GM21526 (cell line): ENCODE measurements at regions not wholly inside any gene's neighbourhood (a gene's known extent, or its start where the extent isn't known, plus 50 kb on each side); places are given as distances from the start of the nearest gene placed in this dataset.
"Not testable (repeated sequence)": the region's sequence is repeated elsewhere in the genome, so short reads cannot be mapped to it uniquely, and the experiment has no call there.

ENCODE experiments used
- ATAC-seq: cut with Tn5 transposase; IDR thresholded peaks from one replicate; pipeline ENCODE4 v1.9.1; 2021; ENCODE audit warnings: moderate library complexity; ENCODE audit not compliant: unreplicated experiment, low FRiP score

DNA sequence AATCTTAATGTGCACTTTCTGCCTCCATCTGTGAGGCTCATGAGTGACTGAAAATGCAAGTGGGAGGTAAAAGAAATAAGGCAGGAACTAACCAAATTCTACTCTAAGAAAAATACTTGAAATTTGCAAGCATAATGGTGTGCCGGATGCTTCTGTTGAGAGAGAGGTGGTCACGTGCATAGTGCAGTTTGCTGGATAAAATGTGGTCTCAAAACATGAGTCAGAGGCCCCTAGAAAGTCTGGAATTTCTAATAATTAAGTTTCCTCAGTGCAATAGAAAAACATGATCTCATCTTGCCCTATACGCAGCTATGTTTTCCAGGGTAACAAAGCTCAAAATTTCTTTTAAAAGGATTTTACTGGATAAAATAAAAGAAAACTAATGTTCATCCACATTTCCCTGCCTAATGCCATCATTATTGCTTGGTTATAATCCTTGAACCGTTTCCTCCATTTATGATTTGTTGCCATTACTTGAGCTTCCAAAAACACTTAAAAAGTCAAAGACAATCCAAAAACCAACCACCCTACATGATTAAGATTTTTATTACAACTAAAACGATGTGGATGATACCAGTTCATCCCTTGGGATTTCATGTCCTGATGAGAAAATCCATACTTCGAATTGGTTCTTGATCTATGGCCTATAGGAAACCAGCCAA, 351.7 kb upstream of the ARID1B start:
- no peak for ATAC-seq

DNA sequence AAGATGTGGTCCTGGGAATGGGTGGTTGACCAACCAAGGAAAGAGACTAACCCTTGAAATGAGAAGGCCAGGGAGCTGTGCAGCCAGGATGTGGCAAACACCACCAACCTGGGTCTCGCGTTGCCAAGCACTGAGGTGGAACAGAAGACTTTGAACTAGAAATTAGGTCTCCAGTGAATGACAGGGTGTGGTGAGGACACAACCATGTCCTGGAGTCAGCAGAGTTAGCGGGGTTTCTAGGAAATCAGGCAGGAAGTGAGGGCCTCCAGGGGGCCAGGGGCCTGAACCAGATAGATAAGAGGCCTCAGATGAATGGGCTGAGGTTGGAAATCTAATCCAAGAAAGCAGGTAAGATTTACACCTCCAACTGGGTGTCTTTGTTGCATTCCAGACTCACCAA, 353.3 kb upstream of the ARID1B start:
- no peak for ATAC-seq

DNA sequence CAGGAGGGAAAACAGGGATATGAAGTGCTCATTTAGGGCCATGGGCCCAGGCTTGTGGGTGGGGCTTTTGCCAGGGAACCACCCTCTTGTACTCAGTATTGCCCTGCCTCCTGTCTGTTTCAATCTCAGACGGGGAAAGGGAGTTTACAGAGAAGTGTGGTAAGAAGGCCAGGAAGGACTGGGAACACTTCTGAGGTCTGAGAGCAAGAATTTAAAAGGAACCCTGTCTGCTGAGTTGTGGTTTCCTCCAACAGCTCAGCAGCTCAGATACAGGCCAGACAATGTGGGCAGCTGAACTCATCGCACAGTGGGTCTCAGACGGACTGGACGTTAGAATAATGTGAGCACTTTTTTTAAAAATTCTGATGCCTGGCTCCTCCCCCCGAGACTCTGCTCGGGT, 354.1 kb upstream of the ARID1B start:
- ATAC-seq: no peak

DNA sequence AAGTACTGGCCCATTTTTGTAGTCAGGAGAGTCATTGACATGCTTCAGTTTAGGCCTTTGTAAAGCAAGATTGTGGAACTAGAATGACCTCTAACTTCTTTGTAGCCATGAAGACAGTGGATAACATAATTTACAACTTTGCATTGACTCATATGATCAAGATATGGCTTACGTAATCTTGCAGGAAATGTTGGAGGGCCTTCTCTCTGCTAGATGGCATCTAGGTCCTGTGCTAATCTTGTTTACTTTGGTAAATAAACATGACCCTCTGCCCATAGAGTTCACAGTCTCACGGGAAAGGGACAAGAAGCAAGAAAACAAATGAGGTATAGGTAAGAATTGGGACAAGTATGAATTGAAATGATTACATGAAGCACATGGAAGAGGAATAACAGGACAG, 355.2 kb upstream of the ARID1B start:
- no peak for ATAC-seq

DNA sequence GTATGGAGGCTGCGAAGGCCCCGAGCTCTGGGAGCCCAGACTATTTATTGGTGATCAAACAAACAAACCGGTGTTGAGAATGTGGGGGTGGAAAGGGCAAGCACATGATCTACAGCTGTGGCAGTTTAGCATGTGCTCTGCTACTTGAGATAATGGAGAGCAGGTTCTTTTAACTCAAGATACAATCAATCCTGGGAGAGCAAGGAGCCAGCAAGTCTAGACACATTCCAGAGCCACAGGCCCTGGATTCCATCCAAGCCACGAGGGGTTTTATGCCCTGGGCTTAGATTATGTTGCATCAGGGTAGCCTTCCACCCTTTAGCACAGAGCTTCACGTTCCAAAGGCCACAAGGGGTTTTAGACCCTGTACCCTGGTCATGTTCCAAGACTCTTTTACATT, 355.9 kb upstream of the ARID1B start:
- ATAC-seq: not testable (repeated sequence)

DNA sequence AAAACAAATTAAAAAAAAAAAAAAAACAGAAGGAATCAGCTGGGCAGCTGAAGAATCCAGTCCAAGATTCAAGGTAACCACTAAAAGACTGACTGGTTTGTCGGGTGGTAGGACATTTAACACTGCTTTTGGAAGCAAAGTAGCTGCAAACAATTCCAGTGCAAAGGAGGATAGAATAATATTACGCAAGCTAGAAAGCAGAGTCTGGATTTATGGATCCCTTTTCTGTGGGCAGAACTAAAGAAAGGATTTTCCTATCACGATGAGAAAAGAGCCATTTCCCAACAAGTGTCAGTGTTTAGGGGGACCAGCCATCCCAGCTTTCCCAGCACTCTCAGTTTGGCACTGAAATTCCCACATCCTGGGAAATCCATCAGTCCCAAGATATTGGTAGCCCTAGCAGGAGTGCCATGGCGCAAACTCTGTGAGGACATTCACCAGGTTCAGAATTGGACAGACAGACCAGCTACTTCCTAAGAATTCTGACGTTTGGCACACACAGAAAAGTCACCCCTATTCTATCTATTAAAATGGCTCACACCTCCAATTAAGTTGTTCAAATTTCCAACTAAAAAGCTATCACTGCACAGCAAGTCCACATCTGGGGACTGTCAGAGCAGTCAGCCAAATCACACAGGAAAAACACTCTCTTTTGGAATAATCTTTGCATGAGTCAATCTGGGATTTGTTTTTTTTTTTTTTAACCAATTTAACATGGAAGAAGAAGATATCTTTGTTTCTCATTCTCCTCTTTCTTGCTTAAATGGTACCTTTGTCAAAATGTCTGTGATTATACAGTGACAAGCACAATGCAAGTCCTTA, 356.8 kb upstream of the ARID1B start:
- ATAC-seq: no peak

DNA sequence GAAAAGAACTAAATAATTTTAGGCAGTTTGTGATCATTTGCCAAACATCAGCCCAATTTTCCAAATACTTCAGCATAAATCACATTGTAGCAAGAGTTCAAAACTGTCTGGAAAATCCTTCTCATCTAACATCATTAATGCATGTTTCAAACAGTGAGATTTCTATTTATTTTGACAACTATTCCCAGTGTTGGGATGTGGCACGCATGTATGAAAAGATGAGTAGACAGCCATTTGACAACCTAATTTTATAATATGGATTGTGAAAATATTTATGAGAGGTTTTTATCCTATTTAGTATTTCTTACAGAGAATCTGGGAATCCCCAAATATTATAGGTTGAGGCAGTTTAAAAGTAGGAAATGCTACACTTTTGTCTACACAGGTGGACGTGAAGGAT, 357.6 kb upstream of the ARID1B start:
- ATAC-seq: no peak

DNA sequence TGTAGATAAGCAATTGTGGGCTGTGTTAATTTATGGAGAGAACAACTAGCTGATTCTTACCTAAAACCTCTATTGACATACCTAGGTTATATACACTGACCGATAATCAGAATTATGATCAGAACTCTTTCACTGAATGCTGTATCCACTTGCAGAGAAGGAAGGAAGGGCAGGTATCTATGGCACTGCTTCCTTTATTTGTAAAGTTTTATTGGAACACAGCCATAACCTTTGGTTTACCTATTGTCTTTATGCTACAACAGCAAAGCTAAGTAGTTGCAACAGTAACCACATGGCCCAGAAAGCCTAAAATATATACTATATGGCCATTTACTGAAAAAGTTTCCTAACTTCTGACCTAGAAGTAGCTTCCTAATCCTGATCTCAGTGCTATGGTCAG, 358.9 kb upstream of the ARID1B start:
- no peak for ATAC-seq

DNA sequence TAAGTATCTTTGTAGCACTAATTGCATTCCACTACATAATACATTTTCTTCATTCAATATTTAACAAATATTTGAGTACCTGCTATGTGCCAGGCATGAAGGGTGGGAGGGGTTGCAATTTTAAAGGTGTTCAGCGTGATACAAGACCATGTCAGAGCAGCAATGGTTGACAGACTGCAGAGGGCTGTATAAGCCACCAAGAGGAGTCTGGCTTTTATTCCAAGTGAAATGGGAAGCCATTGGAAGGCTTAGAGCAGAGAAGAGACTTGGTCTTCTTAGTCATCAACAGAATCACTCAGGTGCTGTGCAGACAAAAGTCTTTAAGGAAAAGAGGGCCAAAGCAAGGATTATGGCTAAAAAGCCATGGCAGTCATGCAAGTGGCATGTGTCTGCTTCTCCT, 360.8 kb upstream of the ARID1B start:
- ATAC-seq: no peak

DNA sequence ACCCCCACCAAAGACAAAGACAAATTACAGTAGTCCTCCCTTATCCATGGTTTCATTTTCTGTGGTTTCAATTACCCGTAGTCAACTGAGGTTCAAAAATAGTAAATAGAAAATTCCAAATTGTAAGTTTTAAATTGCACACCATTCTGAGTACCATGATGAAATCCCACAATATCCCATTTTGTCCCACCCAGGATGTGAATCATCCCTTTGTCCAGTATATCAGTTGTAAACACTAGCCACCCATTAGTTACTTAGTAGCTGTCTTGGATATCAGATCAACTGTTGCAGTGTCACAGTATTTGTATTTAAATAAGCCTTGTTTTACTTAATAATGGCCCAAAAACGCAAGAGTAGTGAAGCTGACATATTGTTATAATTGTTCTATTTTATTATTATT, 364.0 kb upstream of the ARID1B start:
- no peak for ATAC-seq

DNA sequence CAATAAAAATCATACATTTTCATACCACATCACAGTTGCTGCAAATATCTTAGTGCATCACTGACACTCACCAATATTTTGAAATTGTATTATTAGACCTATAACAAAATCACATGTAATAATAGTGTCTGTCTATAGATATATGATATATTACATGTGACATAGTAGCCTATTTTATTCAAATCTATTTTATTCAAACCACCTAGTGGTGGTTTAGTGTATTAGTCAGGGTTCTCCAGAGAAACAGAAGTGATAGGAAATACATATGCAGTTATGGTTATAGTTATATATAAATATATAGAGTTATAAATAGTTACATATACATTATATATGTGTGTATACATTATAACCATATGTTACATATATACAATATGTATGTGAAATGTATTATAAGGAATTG, 366.5 kb upstream of the ARID1B start:
- ATAC-seq: no peak

DNA sequence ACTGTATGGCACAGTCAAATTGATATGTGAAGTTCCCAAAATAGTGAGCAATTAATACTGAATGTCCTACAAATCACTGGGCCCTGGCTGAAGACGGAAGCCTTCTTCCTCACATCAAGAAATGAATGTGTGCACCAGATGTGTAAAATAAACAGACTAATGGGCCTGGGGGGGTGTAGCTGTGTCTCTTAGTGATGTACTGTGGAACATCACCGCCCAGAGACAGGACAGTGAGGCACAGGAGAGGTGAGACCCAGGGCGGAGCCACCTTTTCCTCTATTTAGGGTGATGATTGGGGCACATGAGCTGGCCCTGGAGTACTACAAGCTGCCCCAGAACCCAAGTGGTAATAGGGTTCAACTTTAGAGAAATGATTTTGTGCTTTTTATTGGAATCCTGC, 368.5 kb upstream of the ARID1B start:
- no peak for ATAC-seq

DNA sequence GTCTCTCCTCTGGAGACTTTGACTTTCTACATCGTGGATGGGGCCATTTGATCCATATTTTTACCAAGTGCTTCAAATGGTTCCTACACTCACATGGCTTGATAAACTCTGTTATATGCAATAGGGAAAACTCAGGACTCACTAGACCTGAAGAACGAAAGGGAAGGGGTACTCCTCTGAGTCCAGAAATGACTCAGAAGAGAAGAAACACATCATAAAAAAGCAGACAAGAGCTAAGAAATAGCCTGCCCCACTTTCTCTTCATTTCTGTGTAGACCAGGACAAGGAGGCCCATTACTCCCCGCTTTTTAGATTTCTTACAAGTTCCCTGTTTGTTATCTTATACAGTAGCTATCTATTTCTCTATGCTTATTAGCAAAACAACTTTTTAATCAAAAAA, 369.8 kb upstream of the ARID1B start:
- no peak for ATAC-seq

DNA sequence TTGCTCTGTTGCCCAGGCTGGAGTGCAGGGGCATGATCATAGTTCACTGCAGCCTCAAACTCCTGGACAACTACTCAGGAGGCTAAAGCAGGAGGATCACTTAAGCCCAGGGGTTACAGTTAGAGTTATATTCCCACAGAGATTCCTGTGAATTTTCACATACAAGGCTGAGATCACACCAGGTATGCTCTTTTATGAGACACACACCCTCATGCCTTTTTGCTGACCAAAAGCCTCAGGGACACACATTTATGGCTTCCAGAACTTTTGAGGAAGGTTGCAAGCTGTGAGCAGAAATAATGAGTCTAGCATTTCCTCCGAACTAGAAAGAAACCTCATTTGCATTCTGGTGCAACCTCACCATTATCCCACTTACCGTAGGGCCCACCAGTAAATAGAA, 370.5 kb upstream of the ARID1B start:
- ATAC-seq: no peak

DNA sequence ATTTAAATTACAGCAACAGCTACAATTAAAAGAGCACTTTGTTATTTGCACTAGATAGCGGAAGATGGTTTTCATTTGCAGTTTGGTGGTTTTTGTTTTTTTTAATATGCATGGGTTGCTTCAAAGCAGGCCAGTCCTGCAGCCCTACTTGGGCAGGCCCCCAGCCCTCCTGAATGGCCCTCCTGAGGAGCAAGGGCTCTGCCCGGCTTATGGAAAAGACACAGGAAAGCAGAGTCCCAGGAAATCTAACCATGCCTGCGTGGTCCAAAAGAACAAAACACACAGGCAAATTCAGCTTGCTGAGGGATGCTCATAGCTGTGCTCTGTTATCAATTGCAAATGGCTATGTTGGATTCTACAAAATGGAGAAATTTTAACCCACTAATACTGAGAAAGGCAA, 371.1 kb upstream of the ARID1B start:
- no peak for ATAC-seq

DNA sequence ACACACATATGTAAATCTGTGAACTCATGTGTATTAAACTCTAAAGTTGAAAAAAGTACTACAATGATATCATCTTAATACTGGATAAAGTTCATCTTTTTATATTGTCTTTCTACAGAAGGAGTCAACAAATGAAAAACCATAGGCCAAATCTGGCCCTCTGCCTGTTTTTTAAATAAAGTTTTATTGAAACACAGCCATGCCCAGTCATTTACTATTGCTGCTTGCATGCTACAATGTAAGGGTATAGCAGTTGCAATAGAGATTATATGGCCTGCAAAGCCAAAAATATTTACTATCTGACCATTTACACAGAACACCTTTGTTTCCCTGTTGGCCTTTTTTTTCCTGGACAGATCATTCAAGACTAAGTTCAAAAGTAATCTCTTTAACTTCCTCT, 374.6 kb upstream of the ARID1B start:
- ATAC-seq: no peak

DNA sequence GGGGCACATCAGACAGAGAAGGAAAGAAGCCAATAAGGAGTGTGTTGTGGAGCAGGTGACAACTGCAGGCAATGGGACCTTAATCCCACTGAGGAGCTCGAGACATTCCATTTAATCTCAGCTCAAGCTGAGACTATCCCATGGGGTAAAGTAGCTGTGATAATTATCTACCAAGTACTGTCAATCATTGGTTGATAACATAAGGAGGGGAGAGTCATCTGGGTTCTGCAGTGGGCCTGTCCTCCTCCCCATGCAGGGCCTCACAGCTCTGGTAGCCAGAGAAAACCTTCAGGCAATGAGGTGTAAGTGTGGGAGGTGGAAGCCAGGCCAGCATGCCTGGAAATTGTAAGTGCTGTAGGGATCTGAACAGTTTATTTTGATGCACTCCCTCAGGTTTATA, 375.0 kb upstream of the ARID1B start:
- ATAC-seq: no peak

DNA sequence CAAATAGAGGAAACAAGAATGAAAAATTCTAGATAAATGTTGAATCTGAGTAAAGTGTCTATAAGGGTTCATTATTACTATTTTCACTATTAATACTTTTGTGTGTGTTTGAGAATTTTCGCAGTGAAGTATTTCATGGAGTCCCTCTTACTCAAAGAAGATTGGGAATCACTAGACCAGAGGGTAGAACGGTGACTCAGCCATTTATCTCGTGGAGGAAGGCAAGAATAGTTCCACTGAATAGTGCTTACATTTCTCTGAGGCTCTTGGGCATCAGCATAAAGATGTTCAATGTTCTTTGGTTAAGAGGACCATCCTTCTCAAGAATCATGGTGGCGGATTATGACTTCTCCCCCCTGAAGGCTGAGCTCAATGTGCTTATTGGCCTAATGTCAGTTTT, 376.7 kb upstream of the ARID1B start:
- ATAC-seq: no peak

DNA sequence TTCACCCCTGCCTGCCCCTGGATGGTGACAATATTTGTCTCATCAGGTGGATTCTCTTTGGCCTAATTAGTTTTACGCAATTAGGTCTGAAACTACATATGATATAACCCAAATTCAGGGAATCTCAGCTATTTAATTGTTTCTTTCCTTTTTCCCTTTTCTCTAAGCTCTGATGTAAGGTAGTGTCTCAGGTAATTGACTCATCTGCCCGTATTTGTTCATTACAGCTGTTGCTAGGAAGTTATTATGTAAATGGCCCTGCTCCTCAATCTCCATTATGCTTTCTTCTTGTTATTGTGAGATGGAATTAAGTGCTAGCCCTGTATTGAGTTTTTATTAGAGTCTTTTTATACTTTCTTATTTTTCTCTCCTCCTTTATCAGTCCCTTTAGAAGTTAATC, 378.2 kb upstream of the ARID1B start:
- no peak for ATAC-seq

DNA sequence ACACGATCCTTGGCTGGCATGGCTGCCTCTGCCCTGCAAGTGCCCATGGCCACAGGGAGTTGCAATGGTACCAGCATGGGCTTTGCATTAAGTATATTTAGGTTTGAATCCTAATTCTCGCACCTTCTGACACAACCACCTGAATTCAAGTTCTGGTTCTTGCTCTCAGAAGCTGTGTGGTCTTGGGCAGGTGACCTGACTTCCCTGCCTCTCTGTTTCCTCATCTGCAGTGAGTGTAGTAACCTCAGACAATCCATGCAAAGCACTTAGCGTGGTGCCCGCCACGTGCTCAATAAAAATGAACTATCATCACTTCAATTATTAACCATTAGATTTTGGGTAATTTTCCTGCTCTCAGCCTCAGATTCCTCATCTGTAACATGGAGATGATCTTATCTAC, 378.8 kb upstream of the ARID1B start:
- no peak for ATAC-seq

DNA sequence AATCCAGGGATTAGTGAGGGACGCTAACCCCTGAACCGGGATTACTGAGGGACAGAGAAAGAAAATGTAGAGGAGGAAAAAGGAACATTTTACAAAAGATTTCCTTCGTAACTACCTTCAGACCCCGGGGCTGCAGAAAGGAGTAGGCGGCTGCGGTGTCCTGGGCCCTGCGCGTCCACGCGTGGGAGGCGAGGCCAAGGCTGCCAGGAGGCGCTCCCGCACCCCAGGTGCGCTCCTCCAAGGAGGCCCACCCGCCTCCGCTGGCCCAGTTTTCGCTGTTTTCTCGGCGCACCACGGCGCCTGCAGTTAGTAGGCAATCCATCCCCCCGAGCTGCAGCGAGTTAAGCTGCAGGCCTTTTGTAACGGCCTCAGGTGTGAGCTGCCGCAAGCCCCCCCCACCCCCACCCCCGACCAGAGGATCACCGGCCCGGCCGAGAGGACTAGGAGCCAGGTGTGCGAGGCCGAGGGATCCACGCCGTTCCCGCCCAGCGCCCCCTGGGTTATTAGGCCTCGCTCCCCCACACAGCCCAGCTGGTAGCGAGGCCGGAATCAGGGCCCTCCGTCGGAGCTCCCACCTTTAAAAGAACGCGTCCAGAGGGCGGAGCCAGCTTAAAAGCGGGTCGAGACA, 380.3 kb upstream of the ARID1B start:
- no peak for ATAC-seq
